WTC11 (cell line): ENCODE measurements at regions not wholly inside any gene's neighbourhood (a gene's known extent, or its start where the extent isn't known, plus 50 kb on each side); places are given as distances from the start of the nearest gene placed in this dataset.

ENCODE experiments used
- ATAC-seq: fragments of 200-7000 bp; cut with Tn5 transposase; 2 replicates; pipeline ENCODE4 v1.10.0; 2021; ENCODE audit warnings: mild to moderate bottlenecking, moderate library complexity
- CTCF ChIA-PET: fragments of 300-600 bp; sonication (Branson Sonifier 250); formaldehyde crosslinking; loops from one replicate; lab custom pipeline; 2021; ENCODE audit warnings: antibody characterized with exemption; lab: Charles Lee
- POLR2A ChIA-PET: fragments of 350-600 bp; sonication (Branson Sonifier 250); formaldehyde crosslinking; loops from one replicate; lab custom pipeline; 2021; ENCODE audit warnings: antibody characterized with exemption; lab: Charles Lee
- DNase-seq: peaks from one replicate; pipeline ENCODE4 v3.0.0; 2021; ENCODE audit warnings: low spot score
- H3K27ac Mint-ChIP-seq: 2 replicates; pipeline ENCODE4 v1.8.0; 2021; ENCODE audit warnings: mixed read lengths
- H3K27me3 Mint-ChIP-seq: 2 replicates; pipeline ENCODE4 v1.8.0; 2021; ENCODE audit warnings: low read depth, mild to moderate bottlenecking, moderate library complexity, mixed read lengths
- H3K36me3 Mint-ChIP-seq: 2 replicates; pipeline ENCODE4 v1.8.0; 2021; ENCODE audit warnings: mixed read lengths
- H3K4me1 Mint-ChIP-seq: 2 replicates; pipeline ENCODE4 v1.8.0; 2022; ENCODE audit warnings: mixed read lengths
- H3K4me3 Mint-ChIP-seq: 2 replicates; pipeline ENCODE4 v1.8.0; 2021; ENCODE audit warnings: mild to moderate bottlenecking, moderate library complexity, mixed read lengths
- H3K9me3 Mint-ChIP-seq: 2 replicates; pipeline ENCODE4 v1.8.0; 2021; ENCODE audit warnings: mixed read lengths
- ELF4 ChIP-seq: sonication (generic); formaldehyde crosslinking; IDR thresholded peaks from 2 replicates; pipeline ENCODE4 v1.8.1; 2022; ENCODE audit warnings: low read depth, mild to moderate bottlenecking, moderate library complexity, missing genetic modification reagents
- HMGA2 ChIP-seq: fragments of 250-450 bp; sonication (Bioruptor Pico); IDR thresholded peaks from 2 replicates; pipeline ENCODE4 v1.4.0; 2021; ENCODE audit warnings: mild to moderate bottlenecking, moderate library complexity
- JUN ChIP-seq: sonication (generic); formaldehyde crosslinking; IDR thresholded peaks from 2 replicates; pipeline ENCODE4 v1.8.0; 2023; ENCODE audit warnings: mild to moderate bottlenecking, missing genetic modification reagents
- NFE2L1 ChIP-seq: sonication (generic); formaldehyde crosslinking; IDR thresholded peaks from 2 replicates; pipeline ENCODE4 v1.8.1; 2023; ENCODE audit warnings: missing genetic modification reagents
- NR1H2 ChIP-seq: sonication (generic); formaldehyde crosslinking; IDR thresholded peaks from 2 replicates; pipeline ENCODE4 v1.9.0; 2021; ENCODE audit warnings: mild to moderate bottlenecking, moderate library complexity, missing genetic modification reagents
- NR3C1 ChIP-seq: sonication (generic); formaldehyde crosslinking; conservative IDR thresholded peaks from 2 replicates; pipeline ENCODE4 v1.8.1; 2023; ENCODE audit warnings: low read depth, mild to moderate bottlenecking, missing genetic modification reagents
- SMAD4 ChIP-seq: sonication (generic); formaldehyde crosslinking; IDR thresholded peaks from 2 replicates; pipeline ENCODE4 v1.8.0; 2022; ENCODE audit warnings: mild to moderate bottlenecking, missing genetic modification reagents
- SOX15 ChIP-seq: fragments of 250-450 bp; sonication (Bioruptor Pico); IDR thresholded peaks from 2 replicates; pipeline ENCODE4 v1.9.0; 2021; ENCODE audit warnings: mild to moderate bottlenecking
- TCF7 ChIP-seq: sonication (generic); formaldehyde crosslinking; IDR thresholded peaks from 2 replicates; pipeline ENCODE4 v1.8.0; 2022; ENCODE audit warnings: mild to moderate bottlenecking, low read depth, missing genetic modification reagents, moderate library complexity
- ZBTB21 ChIP-seq: sonication (generic); formaldehyde crosslinking; IDR thresholded peaks from 2 replicates; pipeline ENCODE4 v1.8.1; 2023; ENCODE audit warnings: mild to moderate bottlenecking, missing genetic modification reagents, borderline replicate concordance
- ZNF138 ChIP-seq: sonication (generic); formaldehyde crosslinking; conservative IDR thresholded peaks from 2 replicates; pipeline ENCODE4 v1.8.1; 2022; ENCODE audit warnings: mild to moderate bottlenecking, moderate library complexity, missing genetic modification reagents
- ZNF416 ChIP-seq: fragments of 250-450 bp; sonication (Bioruptor Pico); IDR thresholded peaks from 2 replicates; pipeline ENCODE4 v1.9.0; 2021; ENCODE audit warnings: mild to moderate bottlenecking, inconsistent platforms
- TF ChIP-seq, protein P1 (sequence below): fragments of 200-600 bp; IDR thresholded peaks from 2 replicates; pipeline ENCODE4 v1.8.0; 2022; ENCODE audit warnings: antibody characterized with exemption
- TF ChIP-seq, protein P2 (sequence below): fragments of 250-450 bp; sonication (Bioruptor Pico); conservative IDR thresholded peaks from 2 replicates; pipeline ENCODE4 v1.9.0; 2021; ENCODE audit warnings: mild to moderate bottlenecking
- TF ChIP-seq, protein P3 (sequence below): sonication (generic); formaldehyde crosslinking; IDR thresholded peaks from 2 replicates; pipeline ENCODE4 v1.8.0; 2023; ENCODE audit warnings: missing genetic modification reagents, mild to moderate bottlenecking, borderline replicate concordance
- TF ChIP-seq, protein P4 (sequence below): sonication (generic); formaldehyde crosslinking; IDR thresholded peaks from 2 replicates; pipeline ENCODE4 v1.8.0; 2023; ENCODE audit warnings: mild to moderate bottlenecking, missing genetic modification reagents
- TF ChIP-seq, protein P5 (sequence below): sonication (generic); formaldehyde crosslinking; IDR thresholded peaks from 2 replicates; pipeline ENCODE4 v1.8.0; 2022; ENCODE audit warnings: mild to moderate bottlenecking, missing genetic modification reagents

DNA sequence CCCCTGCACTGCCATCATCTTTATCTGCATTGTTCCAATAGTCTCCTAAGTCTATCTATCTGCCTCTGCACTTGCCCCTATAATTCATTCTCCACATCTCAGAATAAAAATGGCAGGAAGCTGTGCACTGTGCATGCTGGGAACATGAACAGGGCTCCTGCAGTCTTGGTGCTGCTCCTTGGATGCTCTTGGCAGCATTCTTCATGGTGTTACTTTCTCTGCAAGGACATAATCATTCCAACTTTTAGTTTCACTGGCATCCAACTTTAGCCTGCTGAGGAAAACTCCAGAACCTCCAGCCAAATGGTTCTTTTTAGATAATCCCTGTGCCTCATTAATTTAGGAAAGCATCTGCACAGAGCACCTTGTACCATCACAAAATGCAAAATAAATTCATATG is 208.3 kb downstream of the STK31 start:
- Mint-ChIP-seq H3K36me3 (no peaks in the 10 kb centered on the region), H3K27me3 (peaks cover 4% of the 10 kb centered on the region), H3K4me3 (no peak overlapping the region), H3K9me3 (peaks cover 4% of the 10 kb centered on the region), H3K4me1 (peaks cover 3% of the 10 kb centered on the region; the same call in 1 of the 2 replicates), H3K27ac (no peak overlapping the region)
- no peak for DNase-seq
- ATAC-seq: no peak
- ChIA-PET POLR2A (no interaction called here), CTCF (no interaction called here)
- TF ChIP-seq HMGA2 (CRISPR knock-in tag) (no peak), TCF7 (no peak), ZBTB21 (CRISPR knock-in tag) (no peak), ZNF416 (CRISPR knock-in tag) (no peak), JUN (CRISPR knock-in tag) (no peak), NR3C1 (CRISPR knock-in tag) (no peak), ZNF138 (no peak), NFE2L1 (CRISPR knock-in tag) (no peak), SOX15 (CRISPR knock-in tag) (no peak), ELF4 (CRISPR knock-in tag) (no peak)
- TF ChIP-seq, protein P1, sequence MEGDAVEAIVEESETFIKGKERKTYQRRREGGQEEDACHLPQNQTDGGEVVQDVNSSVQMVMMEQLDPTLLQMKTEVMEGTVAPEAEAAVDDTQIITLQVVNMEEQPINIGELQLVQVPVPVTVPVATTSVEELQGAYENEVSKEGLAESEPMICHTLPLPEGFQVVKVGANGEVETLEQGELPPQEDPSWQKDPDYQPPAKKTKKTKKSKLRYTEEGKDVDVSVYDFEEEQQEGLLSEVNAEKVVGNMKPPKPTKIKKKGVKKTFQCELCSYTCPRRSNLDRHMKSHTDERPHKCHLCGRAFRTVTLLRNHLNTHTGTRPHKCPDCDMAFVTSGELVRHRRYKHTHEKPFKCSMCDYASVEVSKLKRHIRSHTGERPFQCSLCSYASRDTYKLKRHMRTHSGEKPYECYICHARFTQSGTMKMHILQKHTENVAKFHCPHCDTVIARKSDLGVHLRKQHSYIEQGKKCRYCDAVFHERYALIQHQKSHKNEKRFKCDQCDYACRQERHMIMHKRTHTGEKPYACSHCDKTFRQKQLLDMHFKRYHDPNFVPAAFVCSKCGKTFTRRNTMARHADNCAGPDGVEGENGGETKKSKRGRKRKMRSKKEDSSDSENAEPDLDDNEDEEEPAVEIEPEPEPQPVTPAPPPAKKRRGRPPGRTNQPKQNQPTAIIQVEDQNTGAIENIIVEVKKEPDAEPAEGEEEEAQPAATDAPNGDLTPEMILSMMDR: no peak
- TF ChIP-seq, protein P2, sequence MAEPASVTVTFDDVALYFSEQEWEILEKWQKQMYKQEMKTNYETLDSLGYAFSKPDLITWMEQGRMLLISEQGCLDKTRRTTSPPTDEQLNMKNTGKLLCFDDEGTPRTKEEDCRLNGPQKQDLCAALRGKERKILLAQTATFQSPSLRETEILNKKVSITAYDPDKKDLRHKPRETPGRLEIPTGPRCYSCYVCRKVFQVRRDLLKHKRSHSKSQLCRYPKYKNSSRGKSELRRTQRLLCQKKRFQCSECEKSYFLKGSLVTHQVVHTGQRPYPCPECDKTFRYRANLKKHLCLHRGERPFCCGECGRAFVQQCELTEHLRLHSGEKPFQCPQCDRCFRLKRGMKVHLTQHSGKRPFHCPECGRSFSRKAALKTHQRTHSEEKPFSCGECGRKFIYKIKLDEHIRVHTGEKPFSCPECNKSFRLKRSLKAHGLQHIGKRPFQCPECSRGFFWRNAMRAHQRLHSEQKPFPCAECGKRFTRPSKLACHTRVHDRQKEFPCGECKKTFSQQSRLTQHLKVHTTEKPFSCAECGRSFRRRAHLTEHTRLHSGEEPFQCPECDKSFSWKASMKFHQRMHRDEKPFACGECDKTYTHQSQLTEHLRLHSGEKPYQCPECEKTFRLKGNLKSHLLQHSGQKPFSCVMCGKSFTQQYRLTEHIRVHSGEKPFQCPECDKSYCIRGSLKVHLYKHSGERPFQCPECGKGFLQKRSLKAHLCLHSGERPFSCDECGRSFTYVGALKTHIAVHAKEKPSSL (CRISPR knock-in tag): no peak
- TF ChIP-seq, protein P3, sequence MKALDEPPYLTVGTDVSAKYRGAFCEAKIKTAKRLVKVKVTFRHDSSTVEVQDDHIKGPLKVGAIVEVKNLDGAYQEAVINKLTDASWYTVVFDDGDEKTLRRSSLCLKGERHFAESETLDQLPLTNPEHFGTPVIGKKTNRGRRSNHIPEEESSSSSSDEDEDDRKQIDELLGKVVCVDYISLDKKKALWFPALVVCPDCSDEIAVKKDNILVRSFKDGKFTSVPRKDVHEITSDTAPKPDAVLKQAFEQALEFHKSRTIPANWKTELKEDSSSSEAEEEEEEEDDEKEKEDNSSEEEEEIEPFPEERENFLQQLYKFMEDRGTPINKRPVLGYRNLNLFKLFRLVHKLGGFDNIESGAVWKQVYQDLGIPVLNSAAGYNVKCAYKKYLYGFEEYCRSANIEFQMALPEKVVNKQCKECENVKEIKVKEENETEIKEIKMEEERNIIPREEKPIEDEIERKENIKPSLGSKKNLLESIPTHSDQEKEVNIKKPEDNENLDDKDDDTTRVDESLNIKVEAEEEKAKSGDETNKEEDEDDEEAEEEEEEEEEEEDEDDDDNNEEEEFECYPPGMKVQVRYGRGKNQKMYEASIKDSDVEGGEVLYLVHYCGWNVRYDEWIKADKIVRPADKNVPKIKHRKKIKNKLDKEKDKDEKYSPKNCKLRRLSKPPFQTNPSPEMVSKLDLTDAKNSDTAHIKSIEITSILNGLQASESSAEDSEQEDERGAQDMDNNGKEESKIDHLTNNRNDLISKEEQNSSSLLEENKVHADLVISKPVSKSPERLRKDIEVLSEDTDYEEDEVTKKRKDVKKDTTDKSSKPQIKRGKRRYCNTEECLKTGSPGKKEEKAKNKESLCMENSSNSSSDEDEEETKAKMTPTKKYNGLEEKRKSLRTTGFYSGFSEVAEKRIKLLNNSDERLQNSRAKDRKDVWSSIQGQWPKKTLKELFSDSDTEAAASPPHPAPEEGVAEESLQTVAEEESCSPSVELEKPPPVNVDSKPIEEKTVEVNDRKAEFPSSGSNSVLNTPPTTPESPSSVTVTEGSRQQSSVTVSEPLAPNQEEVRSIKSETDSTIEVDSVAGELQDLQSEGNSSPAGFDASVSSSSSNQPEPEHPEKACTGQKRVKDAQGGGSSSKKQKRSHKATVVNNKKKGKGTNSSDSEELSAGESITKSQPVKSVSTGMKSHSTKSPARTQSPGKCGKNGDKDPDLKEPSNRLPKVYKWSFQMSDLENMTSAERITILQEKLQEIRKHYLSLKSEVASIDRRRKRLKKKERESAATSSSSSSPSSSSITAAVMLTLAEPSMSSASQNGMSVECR (CRISPR knock-in tag): no peak
- TF ChIP-seq, protein P4, sequence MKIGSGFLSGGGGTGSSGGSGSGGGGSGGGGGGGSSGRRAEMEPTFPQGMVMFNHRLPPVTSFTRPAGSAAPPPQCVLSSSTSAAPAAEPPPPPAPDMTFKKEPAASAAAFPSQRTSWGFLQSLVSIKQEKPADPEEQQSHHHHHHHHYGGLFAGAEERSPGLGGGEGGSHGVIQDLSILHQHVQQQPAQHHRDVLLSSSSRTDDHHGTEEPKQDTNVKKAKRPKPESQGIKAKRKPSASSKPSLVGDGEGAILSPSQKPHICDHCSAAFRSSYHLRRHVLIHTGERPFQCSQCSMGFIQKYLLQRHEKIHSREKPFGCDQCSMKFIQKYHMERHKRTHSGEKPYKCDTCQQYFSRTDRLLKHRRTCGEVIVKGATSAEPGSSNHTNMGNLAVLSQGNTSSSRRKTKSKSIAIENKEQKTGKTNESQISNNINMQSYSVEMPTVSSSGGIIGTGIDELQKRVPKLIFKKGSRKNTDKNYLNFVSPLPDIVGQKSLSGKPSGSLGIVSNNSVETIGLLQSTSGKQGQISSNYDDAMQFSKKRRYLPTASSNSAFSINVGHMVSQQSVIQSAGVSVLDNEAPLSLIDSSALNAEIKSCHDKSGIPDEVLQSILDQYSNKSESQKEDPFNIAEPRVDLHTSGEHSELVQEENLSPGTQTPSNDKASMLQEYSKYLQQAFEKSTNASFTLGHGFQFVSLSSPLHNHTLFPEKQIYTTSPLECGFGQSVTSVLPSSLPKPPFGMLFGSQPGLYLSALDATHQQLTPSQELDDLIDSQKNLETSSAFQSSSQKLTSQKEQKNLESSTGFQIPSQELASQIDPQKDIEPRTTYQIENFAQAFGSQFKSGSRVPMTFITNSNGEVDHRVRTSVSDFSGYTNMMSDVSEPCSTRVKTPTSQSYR (CRISPR knock-in tag): no peak
- TF ChIP-seq, protein P5, sequence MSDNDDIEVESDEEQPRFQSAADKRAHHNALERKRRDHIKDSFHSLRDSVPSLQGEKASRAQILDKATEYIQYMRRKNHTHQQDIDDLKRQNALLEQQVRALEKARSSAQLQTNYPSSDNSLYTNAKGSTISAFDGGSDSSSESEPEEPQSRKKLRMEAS (CRISPR knock-in tag): no peak

DNA sequence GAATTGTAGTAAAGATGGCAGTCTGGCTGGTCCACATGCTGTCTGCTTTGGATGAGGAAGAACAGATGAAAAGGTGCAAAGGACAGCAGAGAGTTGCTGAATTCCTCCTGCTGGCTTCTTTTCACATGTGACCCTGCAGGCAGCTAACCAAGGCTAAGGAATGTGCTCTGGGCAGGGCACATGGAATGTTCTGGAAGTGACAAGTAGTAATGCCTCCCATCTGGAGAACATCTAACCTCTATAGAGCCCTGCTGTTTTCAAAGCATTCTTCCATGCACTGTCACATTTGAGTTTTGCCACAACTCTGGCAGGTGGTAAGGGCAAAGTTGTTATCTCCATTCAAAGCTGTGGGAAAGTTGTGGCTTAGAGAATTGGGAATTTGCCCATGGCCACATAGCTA is 208.8 kb downstream of the STK31 start:
- POLR2A ChIA-PET: no interaction called here
- no peaks in the 10 kb centered on the region for H3K9me3 Mint-ChIP-seq
- no peak overlapping the region for H3K4me3 Mint-ChIP-seq
- no peak for DNase-seq
- no peak overlapping the region for H3K27ac Mint-ChIP-seq
- no peak for TF ChIP-seq TCF7
- no peak for TF ChIP-seq SMAD4 (CRISPR knock-in tag)
- TF ChIP-seq NR1H2 (CRISPR knock-in tag): no peak
- TF ChIP-seq, all 79 proteins: peak for 0
- Mint-ChIP-seq H3K27me3 (peaks cover 4% of the 10 kb centered on the region; the same call in 1 of the 2 replicates), H3K4me1 (peaks cover 7% of the 10 kb centered on the region), H3K36me3 (no peaks in the 10 kb centered on the region)
- ATAC-seq: peak; percentile 81
- CTCF ChIA-PET: no interaction called here
